Amniotic stem cell (primary cell): ENCODE measurements at regions not wholly inside any gene's neighbourhood (a gene's known extent, or its start where the extent isn't known, plus 50 kb on each side); places are given as distances from the start of the nearest gene placed in this dataset.

Experiments
- DNase-seq: peaks from one replicate; lab custom pipeline; 2025; lab: John Stamatoyannopoulos, UW

GRCh38 chr17:79150035-79150733 lies 75.6 kb downstream of the ENGASE start:
- DNase-seq = no peak

- no peak for DNase-seq
Measured at GRCh38 chr17:79148584-79148983, 74.0 kb downstream of the ENGASE start.

- DNase-seq = no peak
Measured at GRCh38 chr17:79147746-79148506, 73.3 kb downstream of the ENGASE start.

- no peak for DNase-seq
Measured at GRCh38 chr17:79146562-79146961, 71.9 kb downstream of the ENGASE start.

GRCh38 chr17:79145548-79145947 lies 70.9 kb downstream of the ENGASE start:
- DNase-seq = no peak

- no peak for DNase-seq
Measured at GRCh38 chr17:79144133-79144532, 69.5 kb downstream of the ENGASE start.

- DNase-seq = no peak
Measured at GRCh38 chr17:79142375-79142774, 67.8 kb downstream of the ENGASE start.

GRCh38 chr17:79141578-79142355 lies 67.1 kb downstream of the ENGASE start:
- DNase-seq = no peak

GRCh38 chr17:79138826-79139225 lies 64.2 kb downstream of the ENGASE start:
- no peak for DNase-seq

GRCh38 chr17:79137789-79138165 lies 63.2 kb downstream of the ENGASE start:
- no peak for DNase-seq

- no peak for DNase-seq
Measured at GRCh38 chr17:79137015-79137788, 62.6 kb downstream of the ENGASE start.

GRCh38 chr17:79136596-79136995 lies 62.0 kb downstream of the ENGASE start:
- no peak for DNase-seq
